ENCODE measurements at regions not wholly inside any gene's neighbourhood (a gene's known extent, or its start where the extent isn't known, plus 50 kb on each side); places are given as distances from the start of the nearest gene placed in this dataset.

GRCh38 chr6:146946559-146946958 lies 257.7 kb upstream of the STXBP5 start:
- no peak for TF ChIP-seq KAT2A (conservative IDR thresholded peaks at IDR 0.05; ENCODE audit: control insufficient read depth, low read depth, low read length)
- TF ChIP-seq YY1 (IDR thresholded peaks at IDR 0.05; ENCODE audit: low read depth, low read length) = no peak

Data from GM12878 (cell line).